Natural killer cell (primary cell): ENCODE measurements at regions not wholly inside any gene's neighbourhood (a gene's known extent, or its start where the extent isn't known, plus 50 kb on each side); places are given as distances from the start of the nearest gene placed in this dataset.

Experiments
- ATAC-seq, 3 donors: fragments of 150-1000 bp in 2 of 3; fragments of 200-7000 bp in 1 of 3; cut with Tn5 transposase; 1 replicate in 1 of 3; 2 replicates in 2 of 3; pipeline ENCODE4 v1.10.0; 2021; ENCODE audit warnings: mild to moderate bottlenecking in 2 of 3, moderate library complexity in 2 of 3
- DNase-seq, 2 donors: peaks; one replicate each; pipeline versions ENCODE4 v3.0.0 to v3.0.0-alpha.2; 2013 to 2021; ENCODE audit warnings: mixed read lengths in 1 of 2
- H3K27ac ChIP-seq: one replicate; pipeline ENCODE4 v1.5.1; 2013; ENCODE audit warnings: mild to moderate bottlenecking, low read length
- H3K27me3 ChIP-seq: one replicate; pipeline ENCODE4 v1.6.1; 2013; ENCODE audit warnings: low read length; ENCODE audit not compliant: control insufficient read depth, insufficient read depth
- H3K36me3 ChIP-seq: one replicate; pipeline ENCODE4 v1.6.1; 2013; ENCODE audit warnings: low read length; ENCODE audit not compliant: control insufficient read depth, insufficient read depth
- H3K4me1 ChIP-seq: one replicate; pipeline ENCODE4 v1.6.1; 2013; ENCODE audit warnings: low read length; ENCODE audit not compliant: control insufficient read depth, insufficient read depth
- H3K4me3 ChIP-seq: one replicate; pipeline ENCODE4 v1.5.1; 2013; ENCODE audit warnings: low read length
- H3K9me3 ChIP-seq: one replicate; pipeline ENCODE4 v1.6.1; 2013; ENCODE audit warnings: low read length; ENCODE audit not compliant: control insufficient read depth, insufficient read depth
- H3K27ac Mint-ChIP-seq, 2 donors: one replicate each; pipeline ENCODE4 v1.8.0; 2022; ENCODE audit warnings: mild to moderate bottlenecking in 2 of 2, mixed read lengths in 2 of 2, moderate library complexity in 1 of 2
- H3K27me3 Mint-ChIP-seq, 2 donors: one replicate each; pipeline ENCODE4 v1.8.0; 2022; ENCODE audit warnings: low read depth in 2 of 2, mixed read lengths in 2 of 2
- H3K36me3 Mint-ChIP-seq: one replicate; pipeline ENCODE4 v1.8.0; 2022; ENCODE audit warnings: mixed read lengths
- H3K4me1 Mint-ChIP-seq, 2 donors: one replicate each; pipeline ENCODE4 v1.8.0; 2022; ENCODE audit warnings: mixed read lengths in 2 of 2
- H3K4me3 Mint-ChIP-seq: one replicate; pipeline ENCODE4 v1.8.0; 2022; ENCODE audit warnings: mild to moderate bottlenecking, moderate library complexity, mixed read lengths
- H3K9me3 Mint-ChIP-seq, 2 donors: one replicate each; pipeline ENCODE4 v1.8.0; 2022; ENCODE audit warnings: mixed read lengths in 2 of 2
- WGBS: methylation state at CpG from one replicate; pipeline ENCODE4 v1.1.7; 2013; ENCODE audit warnings: missing lambda C conversion rate; ENCODE audit not compliant: insufficient coverage; 5-methylcytosine and 5-hydroxymethylcytosine counted together
- intact Hi-C: fragments of 100-400 bp; cut with micrococcal nuclease; formaldehyde crosslinking; loops from one replicate; pipeline ENCODE4 v1.14.2; 2022
- TF ChIP-seq, protein P1 (sequence below): fragments of 200-600 bp; IDR thresholded peaks from one replicate; pipeline ENCODE4 v1.8.0; 2022; ENCODE audit warnings: antibody characterized with exemption

DNA sequence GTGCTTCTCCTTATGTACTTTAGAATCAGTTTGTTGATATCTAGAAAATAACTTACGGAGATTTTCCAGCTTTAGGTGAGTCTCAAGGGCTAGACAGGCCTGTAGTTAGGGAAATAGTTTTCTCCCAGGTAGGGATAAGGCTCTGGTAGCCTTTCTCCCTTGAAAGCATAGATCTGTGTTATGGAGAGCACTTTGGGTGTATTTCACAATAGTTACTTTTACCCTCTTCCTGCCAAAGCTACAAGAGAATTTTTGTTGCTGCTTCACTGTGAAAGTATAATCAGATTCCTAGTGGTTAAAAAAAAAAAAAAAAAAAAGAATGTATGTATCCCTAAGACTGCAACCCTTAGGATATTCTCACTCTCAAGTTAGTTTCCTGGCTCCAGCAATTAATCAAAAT, 267.5 kb downstream of the PIK3C3 start:
- Histone ChIP-seq H3K36me3 (no peaks in the 10 kb centered on the region), H3K4me3 (no peak overlapping the region), H3K9me3 (no peaks in the 10 kb centered on the region), H3K27me3 (no peaks in the 10 kb centered on the region), H3K4me1 (no peaks in the 10 kb centered on the region), H3K27ac (no peak overlapping the region)
- Mint-ChIP-seq H3K4me1 (no peaks in the 10 kb centered on the region), H3K36me3 (no peaks in the 10 kb centered on the region), H3K9me3 (peaks cover 5 to 8% of the 10 kb centered on the region in 2 donors), H3K4me3 (no peak overlapping the region), H3K27me3 (no peaks in the 10 kb centered on the region), H3K27ac (no peak overlapping the region)
- no peak for ATAC-seq
- no peak for DNase-seq
- 89% methylated on average over 1 of the region's 1 CpG for WGBS
- intact Hi-C loops = no loop called here
- TF ChIP-seq, protein P1, sequence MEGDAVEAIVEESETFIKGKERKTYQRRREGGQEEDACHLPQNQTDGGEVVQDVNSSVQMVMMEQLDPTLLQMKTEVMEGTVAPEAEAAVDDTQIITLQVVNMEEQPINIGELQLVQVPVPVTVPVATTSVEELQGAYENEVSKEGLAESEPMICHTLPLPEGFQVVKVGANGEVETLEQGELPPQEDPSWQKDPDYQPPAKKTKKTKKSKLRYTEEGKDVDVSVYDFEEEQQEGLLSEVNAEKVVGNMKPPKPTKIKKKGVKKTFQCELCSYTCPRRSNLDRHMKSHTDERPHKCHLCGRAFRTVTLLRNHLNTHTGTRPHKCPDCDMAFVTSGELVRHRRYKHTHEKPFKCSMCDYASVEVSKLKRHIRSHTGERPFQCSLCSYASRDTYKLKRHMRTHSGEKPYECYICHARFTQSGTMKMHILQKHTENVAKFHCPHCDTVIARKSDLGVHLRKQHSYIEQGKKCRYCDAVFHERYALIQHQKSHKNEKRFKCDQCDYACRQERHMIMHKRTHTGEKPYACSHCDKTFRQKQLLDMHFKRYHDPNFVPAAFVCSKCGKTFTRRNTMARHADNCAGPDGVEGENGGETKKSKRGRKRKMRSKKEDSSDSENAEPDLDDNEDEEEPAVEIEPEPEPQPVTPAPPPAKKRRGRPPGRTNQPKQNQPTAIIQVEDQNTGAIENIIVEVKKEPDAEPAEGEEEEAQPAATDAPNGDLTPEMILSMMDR = no peak

DNA sequence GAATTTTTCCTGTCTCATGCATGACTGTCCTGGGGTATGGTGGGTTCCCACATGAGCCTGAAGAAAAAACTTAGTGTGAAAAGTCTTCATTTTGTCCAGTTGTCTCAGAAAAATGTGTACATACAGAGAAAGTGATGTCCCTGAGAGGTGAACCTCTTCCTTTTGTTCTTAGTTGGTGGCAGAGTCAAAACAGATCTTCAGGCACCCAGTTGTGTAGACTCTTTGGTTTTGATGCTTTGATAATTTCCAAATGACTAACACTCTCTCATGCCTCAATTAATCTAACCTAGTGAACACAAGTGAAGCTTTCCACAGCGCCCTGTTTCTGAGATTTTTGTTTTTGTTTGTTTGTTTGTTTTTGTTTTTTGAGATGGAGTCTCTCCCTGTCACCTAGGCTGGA, 273.5 kb downstream of the PIK3C3 start:
- no peak for DNase-seq
- H3K4me3 ChIP-seq = no peak overlapping the region
- no peaks in the 10 kb centered on the region for H3K9me3 ChIP-seq
- TF ChIP-seq, protein P1 = no peak
- Mint-ChIP-seq H3K27ac (no peak overlapping the region), H3K4me1 (no peaks in the 10 kb centered on the region), H3K9me3 (peaks cover 0 to 10% of the 10 kb centered on the region in 2 donors), H3K27me3 (no peaks in the 10 kb centered on the region), H3K36me3 (peaks cover 7% of the 10 kb centered on the region), H3K4me3 (no peak overlapping the region)
- no peaks in the 10 kb centered on the region for H3K36me3 ChIP-seq
- H3K27ac ChIP-seq = no peak overlapping the region
- intact Hi-C loops = no loop called here
- 33% methylated on average over 1 of the region's 1 CpG for WGBS
- no peaks in the 10 kb centered on the region for H3K4me1 ChIP-seq
- ATAC-seq = no peak
- no peaks in the 10 kb centered on the region for H3K27me3 ChIP-seq

DNA sequence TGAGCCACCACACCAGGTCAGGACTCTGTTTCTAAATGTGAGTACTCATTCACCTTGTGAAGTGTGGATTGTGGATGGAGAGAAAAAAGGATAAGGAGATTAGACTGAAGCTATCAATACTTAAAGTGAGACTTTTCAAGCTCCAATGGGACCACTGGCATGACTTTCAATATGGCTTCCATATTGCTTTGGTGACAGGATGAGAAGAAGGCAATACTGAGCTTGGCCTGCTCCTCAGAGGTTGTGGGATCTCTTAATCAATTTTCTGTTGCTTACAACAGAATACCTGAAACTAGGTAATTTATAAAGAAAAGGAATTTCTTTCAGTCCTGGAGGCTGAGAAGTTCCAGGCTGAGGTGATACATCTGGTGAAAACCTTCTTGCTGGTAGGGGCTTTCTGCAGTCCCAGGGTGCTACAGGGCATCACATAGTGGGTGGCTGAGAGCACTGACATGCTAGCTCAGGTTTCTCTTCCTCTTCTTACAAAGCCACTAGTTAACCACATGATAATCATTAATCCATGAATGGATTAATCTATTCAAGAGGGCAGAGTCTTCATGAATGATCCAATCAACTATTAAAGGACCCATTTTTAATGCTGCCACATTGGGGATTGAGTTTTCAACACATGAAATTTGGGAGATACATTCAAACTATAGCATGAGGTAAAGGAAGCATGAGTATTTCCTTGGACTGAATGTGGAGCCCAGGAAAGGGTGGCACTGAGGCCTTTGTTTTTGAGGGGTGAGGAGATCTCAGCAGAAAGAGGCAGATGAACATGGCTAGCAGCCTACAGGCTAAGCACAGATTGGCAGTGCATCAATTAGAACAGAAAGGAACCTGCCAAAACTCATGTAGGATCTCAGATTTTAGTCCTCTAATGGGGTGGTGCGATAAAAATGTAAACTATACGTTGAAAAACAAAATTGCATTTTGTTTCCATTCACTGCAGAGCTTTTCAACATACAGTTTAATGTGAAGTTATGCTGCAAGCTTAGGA, 274.5 kb downstream of the PIK3C3 start:
- Mint-ChIP-seq H3K4me1 (no peaks in the 10 kb centered on the region), H3K27ac (no peak overlapping the region), H3K4me3 (no peak overlapping the region), H3K9me3 (peaks cover 4 to 9% of the 10 kb centered on the region in 2 donors), H3K36me3 (peaks cover 14% of the 10 kb centered on the region), H3K27me3 (no peaks in the 10 kb centered on the region)
- no peaks in the 10 kb centered on the region for H3K36me3 ChIP-seq
- DNase-seq = no peak
- 96% methylated on average over 2 of the region's 2 CpGs for WGBS
- TF ChIP-seq, protein P1 = no peak
- H3K9me3 ChIP-seq = no peaks in the 10 kb centered on the region
- H3K4me3 ChIP-seq = no peak overlapping the region
- intact Hi-C loops = no loop called here
- no peak overlapping the region for H3K27ac ChIP-seq
- H3K4me1 ChIP-seq = no peaks in the 10 kb centered on the region
- no peak for ATAC-seq
- H3K27me3 ChIP-seq = no peaks in the 10 kb centered on the region
